ENCODE measurements at regions not wholly inside any gene's neighbourhood (a gene's known extent, or its start where the extent isn't known, plus 50 kb on each side); places are given as distances from the start of the nearest gene placed in this dataset.

DNA sequence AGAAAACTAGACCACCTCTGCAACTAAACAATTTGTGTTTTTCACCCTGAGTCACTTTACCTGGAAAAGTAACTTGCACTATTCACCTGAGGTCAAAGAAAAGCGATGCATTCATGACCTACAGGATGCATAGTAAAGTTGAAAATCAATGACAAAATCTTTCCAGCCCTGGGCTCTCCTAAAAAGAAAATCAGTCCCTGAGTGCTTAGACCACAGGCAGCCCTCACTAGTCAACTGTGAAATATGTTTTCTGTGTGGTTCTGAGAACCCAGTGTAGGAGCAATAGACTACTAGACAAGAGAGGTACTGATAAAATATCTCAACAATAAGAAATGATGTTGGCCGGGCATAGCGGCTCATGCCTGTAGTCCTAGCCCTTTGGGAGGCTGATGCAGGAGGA lies 133.1 kb downstream of the TXNL1 start:
- no peaks in the 10 kb centered on the region for H3K27me3 ChIP-seq (ENCODE audit: insufficient read depth, low read depth, severe bottlenecking)
- TF ChIP-seq, protein P1, sequence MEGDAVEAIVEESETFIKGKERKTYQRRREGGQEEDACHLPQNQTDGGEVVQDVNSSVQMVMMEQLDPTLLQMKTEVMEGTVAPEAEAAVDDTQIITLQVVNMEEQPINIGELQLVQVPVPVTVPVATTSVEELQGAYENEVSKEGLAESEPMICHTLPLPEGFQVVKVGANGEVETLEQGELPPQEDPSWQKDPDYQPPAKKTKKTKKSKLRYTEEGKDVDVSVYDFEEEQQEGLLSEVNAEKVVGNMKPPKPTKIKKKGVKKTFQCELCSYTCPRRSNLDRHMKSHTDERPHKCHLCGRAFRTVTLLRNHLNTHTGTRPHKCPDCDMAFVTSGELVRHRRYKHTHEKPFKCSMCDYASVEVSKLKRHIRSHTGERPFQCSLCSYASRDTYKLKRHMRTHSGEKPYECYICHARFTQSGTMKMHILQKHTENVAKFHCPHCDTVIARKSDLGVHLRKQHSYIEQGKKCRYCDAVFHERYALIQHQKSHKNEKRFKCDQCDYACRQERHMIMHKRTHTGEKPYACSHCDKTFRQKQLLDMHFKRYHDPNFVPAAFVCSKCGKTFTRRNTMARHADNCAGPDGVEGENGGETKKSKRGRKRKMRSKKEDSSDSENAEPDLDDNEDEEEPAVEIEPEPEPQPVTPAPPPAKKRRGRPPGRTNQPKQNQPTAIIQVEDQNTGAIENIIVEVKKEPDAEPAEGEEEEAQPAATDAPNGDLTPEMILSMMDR (IDR thresholded peaks at IDR 0.05; ENCODE audit: low read depth, low read length): no peak
- DNase-seq: no peak
- no peaks in the 10 kb centered on the region for H3K9me3 ChIP-seq (ENCODE audit: severe bottlenecking)
- H3K36me3 ChIP-seq: no peaks in the 10 kb centered on the region
- no peak overlapping the region for H3K4me3 ChIP-seq (ENCODE audit: low read depth, low read length)
- no peak overlapping the region for H3K27ac ChIP-seq

DNA sequence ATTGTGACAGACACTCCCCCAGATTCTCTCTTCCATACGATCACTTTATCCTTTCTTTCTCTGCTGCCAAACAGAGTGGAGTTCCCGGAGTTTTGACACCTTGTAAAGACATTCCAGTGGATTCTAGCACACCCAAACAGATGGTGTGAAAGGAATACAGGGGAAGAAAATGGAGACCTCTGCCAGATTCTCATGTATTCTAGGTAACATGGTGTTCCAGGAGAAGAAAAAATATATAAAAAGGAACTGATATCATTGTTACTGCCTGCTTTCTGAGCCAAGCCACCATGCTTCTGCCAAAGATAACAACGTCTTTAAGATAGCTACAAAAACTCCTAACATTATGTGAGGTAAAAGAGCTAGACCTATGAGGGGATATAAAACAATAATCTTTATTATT lies 136.5 kb downstream of the TXNL1 start:
- H3K27ac ChIP-seq: no peak overlapping the region
- no peaks in the 10 kb centered on the region for H3K36me3 ChIP-seq
- DNase-seq: no peak
- H3K9me3 ChIP-seq (ENCODE audit: severe bottlenecking): no peaks in the 10 kb centered on the region
- H3K27me3 ChIP-seq (ENCODE audit: insufficient read depth, low read depth, severe bottlenecking): no peaks in the 10 kb centered on the region
- no peak overlapping the region for H3K4me3 ChIP-seq (ENCODE audit: low read depth, low read length)
- TF ChIP-seq, protein P1 (IDR thresholded peaks at IDR 0.05; ENCODE audit: low read depth, low read length): no peak

DNA sequence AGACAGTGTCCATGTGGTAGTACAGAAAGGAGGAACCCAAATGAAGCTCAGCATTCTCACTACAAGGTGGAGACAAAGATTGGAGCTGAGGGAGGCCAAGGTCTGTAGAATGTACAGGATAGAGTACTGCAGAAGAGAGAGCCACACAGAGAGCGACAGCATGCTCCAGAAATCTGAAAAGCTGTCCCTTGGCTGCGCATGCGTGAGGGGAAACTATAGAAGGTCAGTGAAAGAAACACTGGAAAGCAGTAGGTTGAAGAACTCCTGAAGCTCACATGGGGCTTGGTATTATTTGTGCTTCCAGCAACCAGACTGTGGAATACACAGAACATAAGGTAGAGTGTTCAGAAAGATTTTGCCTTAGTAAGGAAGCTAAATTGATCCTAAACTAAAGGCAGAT lies 142.5 kb downstream of the TXNL1 start:
- DNase-seq: no peak
- no peaks in the 10 kb centered on the region for H3K9me3 ChIP-seq (ENCODE audit: severe bottlenecking)
- TF ChIP-seq, protein P1 (IDR thresholded peaks at IDR 0.05; ENCODE audit: low read depth, low read length): no peak
- H3K36me3 ChIP-seq: no peaks in the 10 kb centered on the region
- H3K27ac ChIP-seq: no peak overlapping the region
- H3K4me3 ChIP-seq (ENCODE audit: low read depth, low read length): no peak overlapping the region
- H3K27me3 ChIP-seq (ENCODE audit: insufficient read depth, low read depth, severe bottlenecking): no peaks in the 10 kb centered on the region

DNA sequence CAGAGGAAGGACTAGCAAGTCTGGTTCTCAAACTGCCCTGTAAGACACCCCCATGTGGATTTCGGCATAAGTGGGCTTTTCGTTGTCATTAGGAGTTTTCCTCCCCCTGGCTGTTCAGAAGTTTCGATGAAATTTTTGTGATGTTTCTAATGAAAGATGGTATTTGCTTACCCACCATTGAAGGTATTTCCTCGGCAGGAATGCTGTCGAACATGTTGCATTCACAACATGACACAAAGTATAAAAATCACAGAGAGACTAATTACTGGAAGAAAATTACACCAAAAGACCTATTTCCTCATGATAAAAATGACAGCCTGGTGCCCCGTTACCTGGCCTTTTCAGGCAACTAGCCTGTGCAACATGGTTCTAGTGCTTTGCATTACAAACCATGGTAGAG lies 144.9 kb downstream of the TXNL1 start:
- Histone ChIP-seq H3K36me3 (no peaks in the 10 kb centered on the region), H3K27me3 (ENCODE audit: insufficient read depth, low read depth, severe bottlenecking) (no peaks in the 10 kb centered on the region), H3K9me3 (ENCODE audit: severe bottlenecking) (no peaks in the 10 kb centered on the region), H3K27ac (no peak overlapping the region), H3K4me3 (ENCODE audit: low read depth, low read length) (no peak overlapping the region)
- no peak for DNase-seq
- TF ChIP-seq, protein P1 (IDR thresholded peaks at IDR 0.05; ENCODE audit: low read depth, low read length): no peak

DNA sequence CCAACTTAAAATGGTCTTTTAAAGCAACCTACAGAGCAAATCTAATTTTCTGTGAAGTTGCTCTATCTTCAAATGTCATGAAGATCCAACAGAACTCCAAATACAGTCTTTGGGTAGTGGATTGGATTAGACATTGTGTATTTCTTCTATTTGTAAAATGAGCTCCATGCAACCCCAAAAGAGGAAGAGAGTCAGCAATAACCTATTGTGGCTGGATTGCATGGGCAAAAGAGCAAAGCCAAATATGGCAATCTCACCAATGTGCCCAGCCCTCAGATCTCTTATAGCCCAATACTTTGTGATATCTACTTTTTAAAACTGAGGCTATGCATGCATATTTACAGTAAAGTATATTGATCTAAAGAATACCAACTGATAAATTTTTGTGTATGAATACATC lies 146.3 kb downstream of the TXNL1 start:
- Histone ChIP-seq H3K9me3 (ENCODE audit: severe bottlenecking) (no peaks in the 10 kb centered on the region), H3K4me3 (ENCODE audit: low read depth, low read length) (no peak overlapping the region), H3K36me3 (no peaks in the 10 kb centered on the region), H3K27ac (no peak overlapping the region), H3K27me3 (ENCODE audit: insufficient read depth, low read depth, severe bottlenecking) (no peaks in the 10 kb centered on the region)
- DNase-seq: no peak
- TF ChIP-seq, protein P1 (IDR thresholded peaks at IDR 0.05; ENCODE audit: low read depth, low read length): no peak

DNA sequence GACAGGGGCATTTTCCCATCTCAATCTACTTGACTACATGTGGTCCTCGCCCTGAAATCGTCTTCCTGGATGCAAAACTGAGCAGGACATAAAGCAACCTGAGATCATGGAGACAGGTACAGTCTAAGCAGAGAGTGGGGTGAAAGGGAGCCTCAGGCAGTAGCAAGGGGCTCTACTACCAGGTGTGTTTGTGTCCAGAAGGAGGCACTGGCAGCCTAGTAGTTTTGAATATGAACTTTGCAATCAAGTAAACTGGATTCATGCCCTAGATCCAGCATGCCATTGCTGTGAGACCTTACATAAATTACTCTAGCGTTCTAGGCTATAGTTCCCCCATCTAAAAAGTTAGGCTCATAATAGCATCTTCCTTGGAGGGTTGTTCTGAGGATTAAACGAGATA lies 147.4 kb downstream of the TXNL1 start:
- Histone ChIP-seq H3K36me3 (no peaks in the 10 kb centered on the region), H3K27ac (no peak overlapping the region), H3K4me3 (ENCODE audit: low read depth, low read length) (no peak overlapping the region), H3K27me3 (ENCODE audit: insufficient read depth, low read depth, severe bottlenecking) (no peaks in the 10 kb centered on the region), H3K9me3 (ENCODE audit: severe bottlenecking) (no peaks in the 10 kb centered on the region)
- TF ChIP-seq, protein P1 (IDR thresholded peaks at IDR 0.05; ENCODE audit: low read depth, low read length): no peak
- no peak for DNase-seq
